C4-2B (cell line): ENCODE measurements at regions not wholly inside any gene's neighbourhood (a gene's known extent, or its start where the extent isn't known, plus 50 kb on each side); places are given as distances from the start of the nearest gene placed in this dataset.

Experiments used
- CTCF ChIP-seq: fragments of 450-650 bp; conservative IDR thresholded peaks from 2 replicates; pipeline ENCODE4 v1.5.1; 2017; ENCODE audit warnings: mild to moderate bottlenecking
- ZFX ChIP-seq: fragments of 450-650 bp; IDR thresholded peaks from 2 replicates; pipeline ENCODE4 v1.6.1; 2017

DNA sequence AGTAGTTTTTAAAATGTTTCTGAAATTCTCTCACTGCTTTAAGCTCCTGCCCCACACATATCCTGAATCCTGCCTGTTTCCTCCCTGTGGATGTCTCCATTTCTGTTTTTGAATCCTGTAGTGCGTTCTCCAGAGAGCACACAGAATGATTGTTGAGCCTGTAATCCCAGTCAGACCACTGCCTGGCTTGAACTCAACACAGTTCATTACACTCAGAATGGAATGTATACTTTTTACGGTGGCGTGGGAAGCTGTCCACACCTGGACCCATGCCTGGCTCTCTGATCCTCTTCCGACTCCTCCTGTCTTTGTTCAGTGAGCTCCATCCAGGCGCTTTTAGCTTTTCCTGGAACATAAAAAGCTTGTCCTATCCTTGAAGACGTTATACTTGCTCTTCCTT, 1217.0 kb upstream of the PRKX start:
- TF ChIP-seq CTCF: no peak
- no peak for TF ChIP-seq ZFX
